GM23338 (cell line): ENCODE measurements at regions not wholly inside any gene's neighbourhood (a gene's known extent, or its start where the extent isn't known, plus 50 kb on each side); places are given as distances from the start of the nearest gene placed in this dataset.

Experiments used
- CREB1 ChIP-seq: fragments of 250-450 bp; sonication (Bioruptor Pico); IDR thresholded peaks from 2 replicates; pipeline ENCODE4 v1.5.0; 2020; ENCODE audit warnings: low read depth, mild to moderate bottlenecking, moderate library complexity
- EZH2 ChIP-seq: fragments of 200-600 bp; sonication (generic); IDR thresholded peaks from one replicate; pipeline ENCODE4 v1.8.0; 2017; ENCODE audit warnings: antibody characterized with exemption, mild to moderate bottlenecking, low read depth; ENCODE audit not compliant: unreplicated experiment
- EZH2phosphoT487 ChIP-seq: fragments of 200-600 bp; sonication (generic); IDR thresholded peaks from one replicate; pipeline ENCODE4 v1.8.1; 2018; ENCODE audit warnings: antibody characterized with exemption; ENCODE audit not compliant: unreplicated experiment
- JUNB ChIP-seq: IDR thresholded peaks from one replicate; pipeline ENCODE4 v1.6.1; 2016; ENCODE audit warnings: antibody characterized with exemption; ENCODE audit not compliant: unreplicated experiment
- POLR2AphosphoS5 ChIP-seq: IDR thresholded peaks from 2 replicates; pipeline ENCODE4 v1.6.1; 2016; ENCODE audit warnings: antibody characterized with exemption, low read depth
- ZNF331 ChIP-seq: fragments of 250-450 bp; sonication (Bioruptor Pico); IDR thresholded peaks from 2 replicates; pipeline ENCODE4 v1.5.0; 2020; ENCODE audit warnings: low read depth, mild to moderate bottlenecking, moderate library complexity
- TF ChIP-seq, protein P1 (sequence below), 2 experiments: fragments of 200-600 bp in 1 of 2; sonication (generic) in 1 of 2; conservative IDR thresholded peaks; 2 replicates each; pipeline versions ENCODE4 v1.5.1 to v1.6.1; 2016 to 2017; ENCODE audit warnings: antibody characterized with exemption in 2 of 2, low read depth in 2 of 2, mild to moderate bottlenecking in 2 of 2, moderate library complexity in 1 of 2
- TF ChIP-seq, protein P2 (sequence below): IDR thresholded peaks from one replicate; pipeline ENCODE4 v1.6.1; 2018; ENCODE audit warnings: antibody characterized with exemption; ENCODE audit not compliant: unreplicated experiment

DNA sequence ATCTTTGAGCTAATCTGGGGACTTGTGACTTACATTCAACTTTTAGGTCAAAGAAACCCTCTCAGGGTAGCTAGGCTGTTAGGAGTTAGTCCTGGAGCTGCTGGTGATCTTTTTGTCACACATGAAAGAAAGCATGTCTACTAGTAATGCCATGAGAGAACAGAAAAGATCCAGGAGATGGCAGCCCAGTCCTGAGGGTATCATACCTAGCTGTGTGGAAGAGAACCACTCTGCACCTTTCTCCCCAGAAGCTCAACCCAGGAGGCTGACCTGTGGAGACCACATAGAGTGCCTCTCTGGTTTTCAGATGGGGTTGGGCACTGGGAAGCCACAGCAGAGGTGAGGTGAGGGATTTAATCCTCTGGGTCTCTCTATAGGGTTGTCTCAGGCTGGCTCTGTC lies 460.2 kb upstream of the UBE2E3 start:
- TF ChIP-seq, protein P1, sequence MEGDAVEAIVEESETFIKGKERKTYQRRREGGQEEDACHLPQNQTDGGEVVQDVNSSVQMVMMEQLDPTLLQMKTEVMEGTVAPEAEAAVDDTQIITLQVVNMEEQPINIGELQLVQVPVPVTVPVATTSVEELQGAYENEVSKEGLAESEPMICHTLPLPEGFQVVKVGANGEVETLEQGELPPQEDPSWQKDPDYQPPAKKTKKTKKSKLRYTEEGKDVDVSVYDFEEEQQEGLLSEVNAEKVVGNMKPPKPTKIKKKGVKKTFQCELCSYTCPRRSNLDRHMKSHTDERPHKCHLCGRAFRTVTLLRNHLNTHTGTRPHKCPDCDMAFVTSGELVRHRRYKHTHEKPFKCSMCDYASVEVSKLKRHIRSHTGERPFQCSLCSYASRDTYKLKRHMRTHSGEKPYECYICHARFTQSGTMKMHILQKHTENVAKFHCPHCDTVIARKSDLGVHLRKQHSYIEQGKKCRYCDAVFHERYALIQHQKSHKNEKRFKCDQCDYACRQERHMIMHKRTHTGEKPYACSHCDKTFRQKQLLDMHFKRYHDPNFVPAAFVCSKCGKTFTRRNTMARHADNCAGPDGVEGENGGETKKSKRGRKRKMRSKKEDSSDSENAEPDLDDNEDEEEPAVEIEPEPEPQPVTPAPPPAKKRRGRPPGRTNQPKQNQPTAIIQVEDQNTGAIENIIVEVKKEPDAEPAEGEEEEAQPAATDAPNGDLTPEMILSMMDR (conservative IDR thresholded peaks at IDR 0.05; ENCODE audit: low read depth in 2 of 2), result peak in 1 of 2 experiments; percentile 32; a peak in 2 of 4 replicates
- no peak for TF ChIP-seq EZH2
- no peak for TF ChIP-seq POLR2AphosphoS5
- TF ChIP-seq, protein P2, sequence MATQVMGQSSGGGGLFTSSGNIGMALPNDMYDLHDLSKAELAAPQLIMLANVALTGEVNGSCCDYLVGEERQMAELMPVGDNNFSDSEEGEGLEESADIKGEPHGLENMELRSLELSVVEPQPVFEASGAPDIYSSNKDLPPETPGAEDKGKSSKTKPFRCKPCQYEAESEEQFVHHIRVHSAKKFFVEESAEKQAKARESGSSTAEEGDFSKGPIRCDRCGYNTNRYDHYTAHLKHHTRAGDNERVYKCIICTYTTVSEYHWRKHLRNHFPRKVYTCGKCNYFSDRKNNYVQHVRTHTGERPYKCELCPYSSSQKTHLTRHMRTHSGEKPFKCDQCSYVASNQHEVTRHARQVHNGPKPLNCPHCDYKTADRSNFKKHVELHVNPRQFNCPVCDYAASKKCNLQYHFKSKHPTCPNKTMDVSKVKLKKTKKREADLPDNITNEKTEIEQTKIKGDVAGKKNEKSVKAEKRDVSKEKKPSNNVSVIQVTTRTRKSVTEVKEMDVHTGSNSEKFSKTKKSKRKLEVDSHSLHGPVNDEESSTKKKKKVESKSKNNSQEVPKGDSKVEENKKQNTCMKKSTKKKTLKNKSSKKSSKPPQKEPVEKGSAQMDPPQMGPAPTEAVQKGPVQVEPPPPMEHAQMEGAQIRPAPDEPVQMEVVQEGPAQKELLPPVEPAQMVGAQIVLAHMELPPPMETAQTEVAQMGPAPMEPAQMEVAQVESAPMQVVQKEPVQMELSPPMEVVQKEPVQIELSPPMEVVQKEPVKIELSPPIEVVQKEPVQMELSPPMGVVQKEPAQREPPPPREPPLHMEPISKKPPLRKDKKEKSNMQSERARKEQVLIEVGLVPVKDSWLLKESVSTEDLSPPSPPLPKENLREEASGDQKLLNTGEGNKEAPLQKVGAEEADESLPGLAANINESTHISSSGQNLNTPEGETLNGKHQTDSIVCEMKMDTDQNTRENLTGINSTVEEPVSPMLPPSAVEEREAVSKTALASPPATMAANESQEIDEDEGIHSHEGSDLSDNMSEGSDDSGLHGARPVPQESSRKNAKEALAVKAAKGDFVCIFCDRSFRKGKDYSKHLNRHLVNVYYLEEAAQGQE, result no peak
- no peak for TF ChIP-seq JUNB
- no peak for TF ChIP-seq EZH2phosphoT487
- no peak for TF ChIP-seq CREB1 (CRISPR knock-in tag)
- no peak for TF ChIP-seq ZNF331
